HTR-8/SVneo (cell line): ENCODE measurements at regions not wholly inside any gene's neighbourhood (a gene's known extent, or its start where the extent isn't known, plus 50 kb on each side); places are given as distances from the start of the nearest gene placed in this dataset.
"Not testable (repeated sequence)": the region's sequence is repeated elsewhere in the genome, so short reads cannot be mapped to it uniquely, and the experiment has no call there.

Experiments
- DNase-seq: peaks from one replicate; pipeline ENCODE4 v3.0.0; 2011; ENCODE audit warnings: low spot score, mixed read lengths; ENCODE audit not compliant: insufficient read length
- FAIRE-seq: peaks from 2 replicates; lab custom pipeline; 2011; peaks lifted over from hg19 to GRCh38; lab: Jason Lieb, UNC

GRCh38 chr12:89289720-89290119, 62.6 kb downstream of the DUSP6 start:
- FAIRE-seq (no peak), DNase-seq (no peak)

- no peak for FAIRE-seq
- no peak for DNase-seq
Observed at GRCh38 chr12:89288959-89289358, 63.3 kb downstream of the DUSP6 start.

GRCh38 chr12:89286501-89286900, 65.8 kb downstream of the DUSP6 start:
- DNase-seq (no peak), FAIRE-seq (no peak)

- FAIRE-seq (no peak), DNase-seq (no peak)
Observed at GRCh38 chr12:89281539-89281867, 70.8 kb downstream of the DUSP6 start.

- FAIRE-seq (no peak), DNase-seq (no peak)
Observed at GRCh38 chr12:89280833-89281538, 71.3 kb downstream of the DUSP6 start.

GRCh38 chr12:89279499-89279898, 72.8 kb downstream of the DUSP6 start:
- no peak for FAIRE-seq
- no peak for DNase-seq

GRCh38 chr12:89278862-89279261, 73.4 kb downstream of the DUSP6 start:
- FAIRE-seq = no peak
- DNase-seq = no peak

- FAIRE-seq (no peak), DNase-seq (no peak)
Observed at GRCh38 chr12:89278169-89278568, 74.1 kb downstream of the DUSP6 start.

- DNase-seq (no peak), FAIRE-seq (no peak)
Observed at GRCh38 chr12:89276860-89277259, 75.4 kb downstream of the DUSP6 start.

GRCh38 chr12:89273525-89273924, 78.8 kb downstream of the DUSP6 start:
- FAIRE-seq = no peak
- DNase-seq = no peak

- DNase-seq (no peak), FAIRE-seq (no peak)
Observed at GRCh38 chr12:89270548-89270947, 81.8 kb downstream of the DUSP6 start.

GRCh38 chr12:89269174-89269573, 83.1 kb downstream of the DUSP6 start:
- DNase-seq = no peak
- FAIRE-seq = no peak

- FAIRE-seq = no peak
Observed at GRCh38 chr12:89267404-89267803, 84.9 kb downstream of the DUSP6 start.

GRCh38 chr12:89266574-89267188, 85.6 kb downstream of the DUSP6 start:
- DNase-seq, FAIRE-seq: not testable (repeated sequence)

More at GRCh38 chr12:89267404-89267803, 84.9 kb downstream of the DUSP6 start:
- no peak for DNase-seq

- DNase-seq (no peak), FAIRE-seq (no peak)
Observed at GRCh38 chr12:89264837-89265236, 87.5 kb downstream of the DUSP6 start.

- FAIRE-seq = no peak
- DNase-seq = no peak
Observed at GRCh38 chr12:89263900-89264299, 88.4 kb downstream of the DUSP6 start.

- no peak for FAIRE-seq
- no peak for DNase-seq
Observed at GRCh38 chr12:89262855-89263552, 89.3 kb downstream of the DUSP6 start.

- no peak for DNase-seq
- FAIRE-seq = no peak
Observed at GRCh38 chr12:89261982-89262381, 90.3 kb downstream of the DUSP6 start.

GRCh38 chr12:89260841-89261637, 91.3 kb downstream of the DUSP6 start:
- FAIRE-seq = no peak
- DNase-seq = no peak

GRCh38 chr12:89259821-89260220, 92.5 kb downstream of the DUSP6 start:
- DNase-seq (no peak), FAIRE-seq (no peak)
